ENCODE measurements at regions not wholly inside any gene's neighbourhood (a gene's known extent, or its start where the extent isn't known, plus 50 kb on each side); places are given as distances from the start of the nearest gene placed in this dataset.
"Not testable (repeated sequence)": the region's sequence is repeated elsewhere in the genome, so short reads cannot be mapped to it uniquely, and the experiment has no call there.

DNA sequence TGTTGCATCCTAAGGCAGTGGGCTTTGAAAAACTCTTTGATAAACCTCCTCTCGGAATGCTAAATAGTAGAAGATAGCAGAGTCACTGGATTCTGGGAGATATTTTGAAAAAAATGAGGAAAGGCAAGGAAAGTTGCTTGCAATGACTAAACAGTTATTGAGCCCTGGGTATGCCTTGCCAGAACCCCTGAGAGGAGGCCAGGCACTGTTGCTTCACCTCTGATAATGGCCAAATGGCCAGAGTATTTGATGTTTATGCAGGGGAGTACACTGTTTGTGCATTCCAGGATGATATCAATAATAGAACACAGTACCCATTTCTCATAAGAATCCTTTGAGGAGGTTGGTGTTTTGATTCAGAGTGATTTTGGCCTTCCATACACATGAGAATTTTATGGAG lies 935.1 kb upstream of the WWC1 start:
- DNase-seq, result no peak

DNA sequence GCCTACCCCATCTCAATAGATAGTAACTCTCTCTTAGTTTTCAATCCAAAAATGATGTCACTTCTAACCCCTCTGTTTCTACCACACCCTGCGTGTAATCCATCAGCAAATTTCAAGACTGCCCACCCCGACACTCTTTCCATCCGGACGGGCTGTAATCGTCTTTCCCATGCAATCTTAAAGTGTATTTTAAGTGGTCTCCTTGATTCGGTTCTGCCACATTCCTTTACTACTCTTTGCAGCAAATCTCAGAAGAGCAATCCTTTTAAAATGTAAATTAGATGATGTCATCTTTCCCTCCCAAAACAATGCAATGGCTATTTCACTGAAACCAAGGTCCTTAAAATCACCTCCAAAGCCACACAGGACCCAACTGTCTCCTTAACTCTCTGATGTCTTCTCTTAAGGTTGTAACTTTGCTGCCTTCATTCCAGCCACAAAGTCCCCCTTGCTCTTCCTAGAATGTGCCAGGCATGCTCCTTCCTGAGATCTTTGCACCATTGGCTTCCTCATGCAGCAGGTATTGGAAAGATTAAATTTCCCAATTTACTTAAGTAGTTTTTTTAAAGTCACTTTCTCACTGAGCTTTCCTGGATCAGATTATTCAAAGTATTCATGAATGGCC lies 932.5 kb upstream of the WWC1 start:
- no peak for DNase-seq

DNA sequence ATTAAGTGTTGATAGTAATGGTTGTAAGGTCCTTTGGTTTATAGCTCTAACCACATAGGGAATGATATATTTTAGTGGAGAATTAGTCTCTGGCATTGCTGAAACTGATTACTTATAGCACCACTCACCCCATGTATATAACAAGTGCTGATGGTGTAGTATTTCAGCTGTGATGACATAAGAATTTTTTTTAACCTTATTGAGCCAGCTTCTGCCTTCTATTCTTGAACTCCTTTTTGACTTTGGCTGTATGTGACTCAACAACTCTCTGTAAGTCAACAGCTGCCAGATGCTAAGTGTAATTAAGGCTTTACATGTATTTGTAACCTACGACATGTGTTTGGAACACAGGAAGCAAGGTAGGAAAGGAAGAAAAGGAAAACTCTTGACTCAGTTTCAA lies 929.6 kb upstream of the WWC1 start:
- DNase-seq, result no peak

DNA sequence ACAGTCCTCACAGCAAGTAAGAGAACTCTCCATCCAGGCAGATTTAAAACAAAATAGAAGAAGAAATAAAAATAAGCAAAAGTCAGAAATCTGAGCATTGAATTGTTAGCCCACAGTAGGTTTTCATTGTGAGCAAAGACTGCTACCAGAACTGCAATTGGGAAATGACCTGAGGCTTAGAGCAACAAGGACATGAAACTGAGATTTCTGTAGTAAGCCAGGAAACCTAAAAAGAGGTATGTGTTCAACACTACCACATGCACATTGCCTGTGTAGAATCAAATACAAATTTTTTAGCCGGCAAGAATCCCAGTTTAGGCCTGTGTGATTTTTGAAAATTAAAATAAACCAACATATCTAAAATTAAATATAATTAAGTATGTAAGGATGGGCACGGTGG lies 928.4 kb upstream of the WWC1 start:
- DNase-seq, result no peak

DNA sequence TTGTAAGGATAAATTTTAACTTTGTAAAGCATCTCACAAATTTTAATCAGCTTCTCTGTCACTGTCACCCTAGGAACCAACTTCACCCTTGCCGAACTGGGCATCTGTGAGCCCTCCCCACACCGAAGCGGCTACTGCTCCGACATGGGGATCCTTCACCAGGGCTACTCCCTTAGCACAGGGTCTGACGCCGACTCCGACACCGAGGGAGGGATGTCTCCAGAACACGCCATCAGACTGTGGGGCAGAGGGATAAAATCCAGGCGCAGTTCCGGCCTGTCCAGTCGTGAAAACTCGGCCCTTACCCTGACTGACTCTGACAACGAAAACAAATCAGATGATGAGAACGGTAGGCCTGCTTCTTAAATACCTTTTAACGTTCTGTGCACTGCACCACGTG lies 916.3 kb upstream of the WWC1 start:
- DNase-seq, result no peak

DNA sequence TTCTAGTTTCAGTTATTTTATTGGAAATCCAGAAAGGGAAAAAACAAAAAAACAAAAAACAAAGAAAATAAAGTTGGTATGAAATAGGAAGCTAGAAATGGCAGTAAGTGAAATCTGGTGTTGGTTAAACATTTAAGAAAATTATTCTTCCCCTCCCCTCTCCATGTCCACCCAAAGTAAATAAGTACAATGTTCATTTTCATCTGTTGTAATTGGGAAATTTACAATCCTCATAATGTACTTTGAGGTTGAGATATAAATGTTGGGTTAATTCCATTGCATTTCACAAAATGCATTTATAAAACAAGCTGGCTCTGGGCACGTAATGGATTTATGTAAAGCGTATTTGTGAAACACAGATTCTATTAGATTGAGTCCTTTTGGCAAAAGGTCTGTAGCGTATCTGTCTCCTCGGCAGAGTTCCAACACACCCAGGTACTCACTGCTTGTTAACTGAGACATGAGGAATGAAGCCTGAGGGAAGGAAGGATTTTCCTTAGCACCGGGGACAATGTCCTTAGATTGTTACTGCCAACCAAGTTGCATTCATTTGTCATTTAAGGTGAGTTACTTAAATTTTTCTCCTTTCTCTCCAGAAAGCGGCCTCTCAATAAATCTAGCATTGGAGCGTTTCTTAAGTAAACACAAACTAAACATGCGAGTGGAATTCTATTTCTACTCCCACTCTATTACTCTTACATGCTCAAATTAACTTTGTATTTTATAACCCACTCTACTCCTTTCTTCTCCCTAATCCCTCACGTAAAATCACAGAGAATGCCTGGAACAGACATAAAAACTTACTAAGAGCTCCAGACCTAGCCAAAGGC lies 912.3 kb upstream of the WWC1 start:
- no peak for DNase-seq

DNA sequence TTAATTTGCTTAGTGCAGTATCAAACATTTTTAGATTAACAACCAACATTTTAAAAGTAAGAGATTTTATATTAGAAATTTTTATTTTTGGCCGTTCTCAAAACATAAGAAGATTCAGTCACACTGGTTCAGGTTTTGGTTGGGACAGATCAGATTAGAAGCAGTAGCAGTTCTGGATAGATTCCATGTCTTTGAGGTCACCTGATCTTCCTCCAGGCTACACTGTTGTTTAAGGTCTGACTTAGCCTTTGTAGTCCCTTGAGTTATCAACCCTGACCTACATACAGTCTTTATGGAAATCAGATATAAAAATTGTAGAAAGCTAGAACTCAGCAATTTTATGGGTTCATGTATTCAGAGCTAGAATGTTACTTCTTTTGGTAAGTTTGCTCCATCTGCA lies 910.0 kb upstream of the WWC1 start:
- DNase-seq, result no peak

DNA sequence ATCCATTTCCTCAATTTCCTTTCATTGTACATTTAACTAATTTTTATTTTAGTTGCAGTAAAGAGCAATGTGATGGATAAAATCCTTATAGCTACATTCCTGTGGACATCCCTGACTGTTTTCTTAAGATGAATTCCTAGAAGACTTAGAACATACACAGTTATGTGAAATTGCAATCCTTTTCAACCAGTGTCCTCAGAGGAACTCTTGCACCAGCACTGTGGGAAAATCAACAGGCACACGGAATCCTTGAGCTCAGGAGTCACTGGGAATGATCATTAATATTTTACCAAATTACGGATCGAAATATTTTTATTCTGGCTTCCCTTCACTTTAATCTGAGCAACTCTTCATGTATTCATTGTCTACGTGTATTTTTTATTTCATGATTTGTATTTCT lies 901.9 kb upstream of the WWC1 start:
- no peak for DNase-seq

DNA sequence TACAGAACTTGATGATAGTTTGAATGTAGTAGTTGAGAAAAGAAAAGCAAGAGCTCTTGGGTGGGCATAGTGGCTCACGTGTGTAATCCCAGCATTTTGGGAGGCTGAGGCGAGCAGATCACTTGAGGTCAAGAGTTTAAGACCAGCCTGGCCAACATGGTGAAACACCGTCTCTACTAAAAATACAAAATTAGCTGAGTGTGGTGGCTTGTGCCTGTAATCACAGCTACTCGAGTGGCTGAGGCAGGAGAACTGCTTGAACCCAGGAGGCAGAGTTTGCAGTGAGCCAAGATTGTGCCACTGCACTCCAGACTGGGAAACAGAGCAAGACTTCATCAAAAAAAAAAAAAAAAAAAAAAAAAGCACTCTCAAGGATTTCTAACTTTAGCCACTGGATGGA lies 900.2 kb upstream of the WWC1 start:
- not testable (repeated sequence) for DNase-seq

DNA sequence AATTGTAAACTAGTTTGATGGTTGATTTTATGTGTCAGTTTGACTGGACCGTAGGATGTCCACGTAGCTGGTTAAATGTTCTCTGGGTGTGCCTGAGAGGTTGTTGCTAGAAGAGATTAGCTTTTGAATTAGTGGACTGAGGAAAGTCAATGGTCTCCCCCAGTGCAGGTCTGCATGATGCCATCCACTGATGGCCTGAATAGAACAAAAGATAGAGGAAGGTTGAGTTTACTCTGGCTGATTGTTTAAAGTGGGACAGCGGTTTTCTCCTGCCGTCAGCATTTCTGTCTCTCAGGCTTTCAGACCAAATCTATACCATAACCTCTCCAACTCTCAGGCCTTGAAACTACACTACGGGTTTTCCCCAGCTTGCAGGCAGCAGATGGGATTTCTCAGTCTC lies 899.2 kb upstream of the WWC1 start:
- no peak for DNase-seq

DNA sequence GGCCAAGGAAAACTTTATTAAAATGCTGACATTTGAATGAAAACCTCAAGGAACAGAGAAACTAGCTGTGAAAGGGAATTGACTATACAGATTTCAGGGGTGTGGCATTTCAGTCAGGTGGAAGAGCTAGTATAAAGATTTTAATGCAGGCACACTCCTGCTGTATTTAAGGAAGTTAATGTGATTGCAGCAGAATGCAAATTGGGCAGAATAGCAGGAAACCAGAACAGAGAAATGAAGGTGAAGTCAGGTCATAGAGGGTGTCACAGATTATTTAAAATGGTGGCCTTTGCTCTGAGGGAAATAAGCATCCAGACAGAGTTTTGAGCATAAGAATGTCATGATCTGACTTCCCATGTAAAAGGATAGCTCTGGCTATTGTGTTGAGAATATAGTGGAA lies 898.1 kb upstream of the WWC1 start:
- no peak for DNase-seq

DNA sequence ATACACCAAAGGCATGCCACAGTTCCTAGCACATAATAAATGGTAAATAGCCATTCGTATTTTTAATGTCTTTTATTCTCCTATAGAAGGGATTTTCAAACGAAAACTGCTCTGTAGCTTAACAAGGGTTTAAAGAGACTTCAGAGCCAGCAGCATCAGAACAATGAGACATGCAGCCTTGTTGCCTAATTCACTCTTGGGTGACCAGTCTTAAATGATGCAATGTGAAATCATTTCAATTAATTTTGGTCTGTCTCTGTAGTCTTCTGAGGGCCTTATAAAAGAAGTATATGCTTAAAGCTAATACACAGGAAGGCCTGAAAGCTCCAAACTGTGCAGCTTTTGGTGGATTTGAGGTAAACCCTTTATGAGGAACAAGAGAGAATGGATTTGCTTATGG lies 888.8 kb upstream of the WWC1 start:
- no peak for DNase-seq

DNA sequence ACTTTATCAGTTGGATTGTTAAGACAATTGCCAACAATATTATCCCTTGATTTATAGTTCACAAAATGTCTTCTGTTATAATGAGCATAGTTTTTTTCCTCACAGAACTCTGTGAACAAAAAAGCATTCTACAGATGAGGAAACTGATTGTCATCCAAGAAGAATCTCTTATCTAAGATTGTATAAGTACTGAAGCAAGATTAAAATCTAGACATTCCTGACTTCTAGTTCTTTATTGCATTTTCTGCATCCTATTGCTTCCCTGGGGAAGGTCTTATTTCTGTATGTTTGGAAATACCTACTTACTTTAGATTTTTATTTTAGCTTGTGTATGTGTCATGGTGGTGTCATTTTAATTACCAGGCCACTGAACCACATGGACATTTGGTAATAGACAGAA lies 884.9 kb upstream of the WWC1 start:
- no peak for DNase-seq

DNA sequence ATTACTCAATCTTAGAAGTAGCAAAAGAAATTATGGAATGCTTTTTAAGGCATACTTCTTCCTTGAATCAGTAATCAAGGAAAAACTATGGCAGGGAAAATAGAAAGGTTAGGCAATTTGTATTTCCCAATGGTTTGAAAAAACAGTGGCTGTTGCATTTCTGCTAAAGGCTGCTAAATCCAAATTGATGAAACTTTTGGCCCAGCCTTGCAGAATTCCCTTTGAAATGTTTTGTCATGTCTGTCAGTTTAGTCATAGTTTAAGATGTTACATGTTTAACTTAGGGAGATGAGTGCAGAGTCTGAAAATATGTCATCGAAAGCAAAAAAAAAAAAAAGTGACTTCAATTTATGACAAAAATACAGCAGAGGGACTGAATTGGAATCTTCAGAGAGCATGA lies 878.9 kb upstream of the WWC1 start:
- no peak for DNase-seq

DNA sequence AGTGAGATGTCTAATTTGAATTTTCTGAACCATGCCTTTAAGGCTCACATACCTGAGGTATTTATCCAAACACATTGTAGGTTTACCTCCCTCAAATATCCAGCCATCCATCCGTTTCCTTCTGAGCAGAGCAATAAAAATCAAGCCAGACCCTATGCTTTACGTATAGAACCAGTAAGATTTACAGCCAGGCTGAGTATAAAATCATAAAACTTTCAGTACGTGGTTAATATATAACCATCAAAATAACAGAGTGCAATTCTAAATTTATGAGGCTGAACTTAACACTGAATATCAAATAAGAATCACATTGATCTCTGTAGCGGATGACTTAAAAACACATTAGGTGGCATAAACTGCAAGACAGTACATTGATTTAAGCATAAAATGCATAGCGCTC lies 877.9 kb upstream of the WWC1 start:
- no peak for DNase-seq

DNA sequence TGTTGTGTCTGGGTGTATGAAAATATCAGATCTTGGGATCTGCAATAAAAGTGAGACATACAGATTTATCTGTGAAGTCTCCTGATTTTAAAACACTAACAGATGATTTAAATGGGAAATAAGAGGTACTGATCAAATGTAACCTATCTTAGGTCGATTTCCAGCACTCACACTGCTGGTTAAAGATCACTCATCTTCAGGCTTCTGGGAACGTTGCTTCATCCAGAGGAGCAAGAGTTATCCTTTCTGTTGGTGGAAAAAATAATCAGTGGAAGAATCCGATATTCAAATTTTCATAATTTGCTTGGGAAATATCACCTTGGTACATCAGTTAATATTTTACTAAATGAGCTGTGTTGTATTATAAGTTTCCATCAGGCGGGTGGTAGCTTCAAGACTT lies 876.8 kb upstream of the WWC1 start:
- DNase-seq, result no peak

DNA sequence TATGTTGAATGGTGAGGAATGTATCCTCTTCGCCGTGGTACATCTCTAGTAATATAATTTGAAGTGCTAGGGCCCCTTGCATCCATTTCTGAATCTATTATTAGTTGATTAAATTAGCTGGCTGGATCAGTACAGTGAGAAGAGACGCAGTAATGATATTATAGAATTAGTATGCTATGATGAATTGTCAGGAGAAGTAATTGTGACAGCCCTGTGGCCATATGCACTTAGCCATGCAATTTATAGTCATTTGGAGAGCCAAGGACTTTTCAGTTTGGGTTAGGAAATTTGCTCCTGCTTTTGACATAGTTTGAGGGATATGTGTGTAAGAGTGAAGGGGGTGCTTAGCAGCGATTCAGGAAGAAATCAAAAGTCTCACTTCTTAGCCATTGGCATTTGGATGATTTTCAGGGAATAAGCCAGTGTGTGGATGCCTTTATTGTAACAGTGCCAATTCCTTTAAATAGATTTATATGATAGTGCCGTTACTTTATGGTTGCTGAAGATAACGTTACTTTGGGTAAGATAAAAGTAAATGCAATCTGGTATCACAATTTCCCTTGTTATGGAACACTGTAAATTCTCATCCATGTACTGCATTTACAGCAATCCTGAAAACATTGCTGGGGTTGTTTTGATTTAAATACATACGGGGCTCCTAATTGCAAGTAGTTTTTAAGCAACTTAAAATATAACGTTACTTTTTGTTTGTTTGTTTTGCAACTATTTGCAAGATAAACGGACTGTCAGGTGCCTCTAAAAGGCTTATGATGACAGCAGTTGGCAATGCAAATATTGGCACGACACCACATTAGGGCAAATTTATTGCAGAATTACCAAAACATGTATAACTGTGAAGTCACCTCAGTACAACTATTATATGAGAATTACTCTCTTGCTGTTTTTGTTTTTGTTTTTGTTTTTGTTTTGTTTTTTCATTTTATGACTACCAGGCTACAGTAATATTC lies 875.4 kb upstream of the WWC1 start:
- no peak for DNase-seq

DNA sequence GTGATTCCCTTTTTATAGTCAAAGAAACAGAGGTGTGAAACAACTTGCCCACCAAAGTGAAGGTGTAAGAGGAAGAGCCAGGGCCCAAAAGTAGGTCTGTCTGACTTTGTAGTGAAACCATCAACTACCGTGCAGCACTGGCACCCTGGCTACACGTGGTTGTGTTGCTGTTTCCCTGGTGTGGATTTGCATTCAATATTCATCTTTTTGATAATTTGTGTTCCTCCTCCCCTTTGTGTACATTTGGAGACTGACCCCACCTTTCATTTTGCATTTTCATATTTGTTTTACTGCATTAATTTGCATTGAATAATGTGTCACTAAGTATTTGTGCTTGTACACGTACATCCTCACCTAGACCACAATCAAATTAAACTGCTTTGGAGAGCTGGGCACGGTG lies 873.8 kb upstream of the WWC1 start:
- no peak for DNase-seq

DNA sequence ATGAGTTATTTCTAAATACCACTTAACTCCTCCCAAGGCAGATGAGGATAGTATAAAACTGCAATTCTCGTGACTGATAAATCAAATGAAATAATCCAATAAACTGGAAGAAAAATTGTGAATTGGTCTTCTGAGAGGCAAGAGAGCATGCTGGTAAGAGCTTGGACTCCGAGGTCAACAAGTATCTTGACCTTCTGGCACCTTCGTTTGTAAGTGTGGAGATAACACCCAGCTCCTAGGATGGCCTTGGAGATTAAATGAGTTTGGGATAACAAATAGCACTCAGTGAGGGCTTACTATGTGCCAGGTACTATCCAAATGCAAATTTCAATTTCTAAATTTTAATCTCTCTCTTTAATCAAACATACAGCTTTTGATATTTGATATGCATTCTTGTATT lies 866.3 kb upstream of the WWC1 start:
- DNase-seq, result no peak

DNA sequence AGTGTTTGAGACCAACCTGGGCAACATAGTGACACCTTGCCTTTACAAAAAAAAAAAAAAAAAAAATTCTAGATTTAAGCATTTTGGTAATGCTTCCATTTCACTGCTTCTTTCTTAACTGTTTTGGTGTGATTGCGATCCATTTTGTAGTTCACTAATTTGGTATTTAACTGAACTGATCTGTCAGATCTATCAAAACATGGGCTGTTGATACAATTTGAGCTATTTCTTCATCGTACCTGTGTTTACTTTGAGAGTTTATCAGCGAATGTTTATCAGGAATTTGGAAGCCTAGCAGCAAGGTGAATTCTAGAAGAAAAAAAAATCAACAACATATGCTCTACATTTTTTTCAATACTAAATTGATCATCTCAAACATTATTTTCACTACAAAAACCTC lies 864.9 kb upstream of the WWC1 start:
- DNase-seq, result no peak

DNA sequence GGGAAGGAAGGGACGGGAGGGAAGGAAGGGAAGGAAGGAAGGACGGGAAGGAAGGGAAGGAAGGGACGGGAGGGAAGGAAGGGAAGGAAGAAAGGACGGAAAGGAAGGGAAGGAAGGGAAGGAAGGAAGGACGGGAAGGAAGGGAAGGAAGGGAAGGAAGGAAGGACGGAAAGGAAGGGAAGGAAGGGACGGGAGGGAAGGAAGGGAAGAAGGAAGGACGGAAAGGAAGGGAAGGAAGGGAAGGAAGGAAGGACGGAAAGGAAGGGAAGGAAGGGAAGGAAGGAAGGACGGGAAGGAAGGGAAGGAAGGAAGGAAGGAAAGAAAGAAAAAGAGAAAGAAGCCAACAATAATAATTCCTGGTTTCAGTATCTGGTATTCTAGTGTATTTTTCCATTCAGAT lies 863.8 kb upstream of the WWC1 start:
- not testable (repeated sequence) for DNase-seq

DNA sequence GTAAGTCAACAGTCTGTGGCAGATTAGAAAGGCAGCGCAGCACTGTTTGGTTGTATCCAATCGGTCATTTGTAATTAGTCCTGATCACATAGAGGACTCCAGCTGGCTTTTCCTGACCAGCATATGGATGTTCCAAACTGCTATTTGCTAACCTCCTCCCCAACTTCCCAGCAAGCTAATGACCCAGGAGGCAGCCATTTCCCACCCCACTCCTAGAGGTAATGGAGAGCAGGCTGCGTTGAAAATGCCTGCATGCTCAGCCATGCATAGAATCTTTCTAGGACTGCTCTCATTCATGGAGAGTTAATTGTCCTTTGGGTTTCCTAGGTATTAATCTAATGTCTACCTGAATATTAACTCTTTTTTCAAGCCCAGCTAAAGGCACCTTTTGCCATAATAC lies 850.6 kb upstream of the WWC1 start:
- DNase-seq, result no peak

DNA sequence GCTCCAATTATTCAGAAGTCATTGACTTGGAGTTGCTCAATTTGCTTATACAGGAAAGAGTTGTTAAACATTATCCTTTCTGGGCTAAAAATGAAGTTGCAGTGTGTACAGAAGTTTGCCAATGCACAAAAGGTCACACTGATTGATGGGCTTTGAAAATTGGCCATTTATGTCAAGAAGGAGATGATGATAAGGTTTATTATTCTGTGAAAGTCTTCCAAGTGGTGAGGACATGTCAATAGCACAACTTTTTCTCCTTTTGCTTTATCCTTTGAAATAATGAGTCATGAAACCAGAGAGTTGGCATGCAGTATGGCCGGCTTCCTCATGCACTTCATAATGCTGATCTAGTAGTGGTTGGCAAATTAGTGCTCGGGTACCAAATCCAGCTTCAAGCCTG lies 848.5 kb upstream of the WWC1 start:
- no peak for DNase-seq

Measured in NCI-H1048 (cell line).